ENCODE measurements at regions not wholly inside any gene's neighbourhood (a gene's known extent, or its start where the extent isn't known, plus 50 kb on each side); places are given as distances from the start of the nearest gene placed in this dataset.

- DNase-seq (ENCODE audit: extremely low read depth in 1 of 2, low read depth in 1 of 2): no peak
These were observed 175.8 kb downstream of the CSNK2A3 start for GRCh38 chr11:11177156-11177808.

- DNase-seq (ENCODE audit: extremely low read depth in 1 of 2, low read depth in 1 of 2): no peak
These were observed 179.6 kb downstream of the CSNK2A3 start for GRCh38 chr11:11173316-11174025.

DNA sequence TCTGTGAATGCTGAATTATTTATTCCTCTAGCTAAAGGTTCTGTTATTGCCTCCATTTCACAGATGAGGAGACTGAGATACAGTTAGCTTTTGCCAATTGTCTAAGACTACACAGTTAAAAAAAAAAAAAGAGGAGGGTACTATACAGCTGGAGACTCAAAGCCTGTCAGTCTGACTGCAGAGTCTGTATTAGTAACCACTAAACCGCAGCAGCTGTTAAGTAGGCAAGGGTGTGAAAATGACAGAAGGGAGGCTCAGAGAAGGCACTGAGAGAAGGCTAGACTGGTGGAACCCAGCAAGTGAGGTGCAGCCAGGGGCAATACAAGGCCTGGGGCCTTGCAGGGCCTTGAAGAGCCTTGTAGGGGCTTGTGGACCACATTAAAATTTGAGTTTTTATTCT lies 181.2 kb downstream of the CSNK2A3 start:
- DNase-seq (ENCODE audit: extremely low read depth in 1 of 2, low read depth in 1 of 2): no peak

DNA sequence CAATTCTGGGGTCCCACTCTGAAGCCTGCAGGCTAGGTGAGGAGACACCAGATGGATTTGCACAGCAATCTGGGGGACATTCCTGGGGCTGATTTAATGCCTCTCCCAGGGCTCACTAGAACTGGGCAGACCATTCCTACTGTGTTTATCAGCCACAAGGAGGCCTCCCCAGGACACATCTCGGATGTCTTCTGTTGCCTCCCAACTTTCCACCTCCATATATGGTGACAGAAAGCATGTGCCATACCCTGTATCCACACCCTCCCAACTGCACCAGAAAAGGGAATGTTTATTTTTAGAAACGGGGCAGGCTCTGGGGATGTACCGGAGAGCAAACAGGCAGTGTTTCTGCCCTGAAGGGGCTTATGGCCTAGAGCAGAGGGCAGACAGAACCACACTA lies 181.8 kb downstream of the CSNK2A3 start:
- DNase-seq (ENCODE audit: extremely low read depth in 1 of 2, low read depth in 1 of 2): no peak

GRCh38 chr11:11170352-11171084 lies 182.5 kb downstream of the CSNK2A3 start:
- DNase-seq (ENCODE audit: extremely low read depth in 1 of 2, low read depth in 1 of 2): no peak

DNA sequence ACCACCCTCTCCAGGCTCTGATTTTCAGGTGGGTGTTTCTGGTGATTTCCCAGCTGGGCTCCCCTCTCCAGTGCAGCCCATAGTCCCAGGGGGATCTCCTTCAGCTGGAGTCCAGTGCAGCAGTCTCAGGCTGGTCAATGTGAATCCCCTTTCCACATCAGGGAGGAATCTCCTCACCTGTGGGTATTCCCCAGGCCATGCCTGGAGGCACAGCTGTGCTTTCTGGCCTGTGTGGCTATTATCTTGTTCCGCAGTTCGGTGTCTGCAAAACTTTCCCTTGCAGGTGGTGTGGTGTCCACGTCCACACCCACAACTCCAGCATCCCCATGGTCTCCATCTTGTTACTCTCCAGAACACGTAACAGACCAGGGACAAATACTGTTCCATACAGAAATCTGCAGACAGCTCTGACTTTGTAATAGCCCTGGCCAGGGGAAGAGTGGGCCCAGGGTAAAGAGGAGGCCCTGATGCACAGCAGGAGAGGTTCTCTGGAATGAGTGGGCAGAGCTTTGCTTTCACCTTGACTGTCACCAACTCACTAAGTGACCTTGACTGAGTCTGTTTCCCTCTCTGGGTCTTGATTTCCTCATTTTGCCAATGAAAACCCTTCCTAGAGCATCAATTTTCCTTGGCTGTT lies 183.2 kb downstream of the CSNK2A3 start:
- no peak for DNase-seq (ENCODE audit: extremely low read depth in 1 of 2, low read depth in 1 of 2)

GRCh38 chr11:11167806-11168205 lies 185.2 kb downstream of the CSNK2A3 start:
- no peak for DNase-seq (ENCODE audit: extremely low read depth in 1 of 2, low read depth in 1 of 2)

DNA sequence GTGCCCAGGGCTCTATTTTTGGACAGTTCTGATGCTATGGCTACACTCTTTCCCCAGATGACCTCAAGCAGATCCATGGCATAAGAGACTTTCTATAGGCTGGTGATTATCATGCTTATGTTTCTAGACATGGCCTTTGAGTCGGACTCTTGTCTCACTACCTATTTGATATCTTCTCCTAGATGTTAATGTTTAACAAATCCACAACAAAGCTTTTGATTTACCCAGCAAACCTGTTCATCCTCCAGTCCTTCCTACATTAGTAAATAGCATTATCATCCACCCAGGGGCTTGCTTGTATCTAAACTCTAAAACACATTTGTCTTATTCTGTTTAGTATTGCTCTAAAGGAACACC lies 188.7 kb downstream of the CSNK2A3 start:
- no peak for DNase-seq (ENCODE audit: extremely low read depth in 1 of 2, low read depth in 1 of 2)

- no peak for DNase-seq (ENCODE audit: extremely low read depth in 1 of 2, low read depth in 1 of 2)
These were observed 189.2 kb downstream of the CSNK2A3 start for GRCh38 chr11:11163669-11164333.

DNA sequence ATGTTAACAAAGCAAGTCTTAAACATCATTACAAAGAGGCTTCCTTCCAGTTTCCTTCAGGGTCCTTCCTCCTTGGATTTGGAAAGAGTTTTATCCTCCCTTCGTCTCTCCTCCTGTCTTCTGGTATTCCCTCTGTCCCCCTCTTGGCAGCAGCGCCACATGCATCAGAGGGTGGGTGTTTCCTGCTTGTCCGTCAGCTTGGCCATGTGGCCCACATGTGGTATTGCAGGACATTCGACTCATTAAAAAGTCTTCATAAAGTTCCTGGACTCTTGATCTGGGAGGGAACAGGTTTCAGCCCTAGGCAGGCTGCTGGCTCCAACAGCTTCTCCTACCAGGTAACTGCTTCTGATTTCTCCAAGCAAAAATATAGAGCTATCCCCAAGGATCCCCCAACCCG lies 189.8 kb downstream of the CSNK2A3 start:
- no peak for DNase-seq (ENCODE audit: extremely low read depth in 1 of 2, low read depth in 1 of 2)

DNA sequence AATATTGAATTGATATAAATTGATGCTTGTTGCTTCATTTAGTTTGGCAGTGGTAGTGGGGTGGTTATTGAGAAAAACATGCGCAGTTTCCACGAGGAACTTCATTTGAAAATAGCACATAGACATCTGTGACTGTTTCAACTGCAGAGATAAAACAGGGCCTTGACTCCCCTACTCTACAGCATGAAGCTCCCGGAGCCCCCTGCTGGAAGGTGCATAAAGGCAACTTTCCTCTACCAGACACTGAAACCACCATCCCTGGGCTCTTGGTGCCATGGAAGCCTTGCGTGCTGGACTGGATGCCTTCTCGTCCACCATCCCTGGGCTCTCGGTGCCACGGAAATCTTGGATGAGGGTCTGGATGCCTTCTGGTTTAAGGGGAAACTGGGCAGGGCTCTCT lies 195.9 kb downstream of the CSNK2A3 start:
- DNase-seq (ENCODE audit: extremely low read depth in 1 of 2, low read depth in 1 of 2): peak; percentile 38 to 49

DNA sequence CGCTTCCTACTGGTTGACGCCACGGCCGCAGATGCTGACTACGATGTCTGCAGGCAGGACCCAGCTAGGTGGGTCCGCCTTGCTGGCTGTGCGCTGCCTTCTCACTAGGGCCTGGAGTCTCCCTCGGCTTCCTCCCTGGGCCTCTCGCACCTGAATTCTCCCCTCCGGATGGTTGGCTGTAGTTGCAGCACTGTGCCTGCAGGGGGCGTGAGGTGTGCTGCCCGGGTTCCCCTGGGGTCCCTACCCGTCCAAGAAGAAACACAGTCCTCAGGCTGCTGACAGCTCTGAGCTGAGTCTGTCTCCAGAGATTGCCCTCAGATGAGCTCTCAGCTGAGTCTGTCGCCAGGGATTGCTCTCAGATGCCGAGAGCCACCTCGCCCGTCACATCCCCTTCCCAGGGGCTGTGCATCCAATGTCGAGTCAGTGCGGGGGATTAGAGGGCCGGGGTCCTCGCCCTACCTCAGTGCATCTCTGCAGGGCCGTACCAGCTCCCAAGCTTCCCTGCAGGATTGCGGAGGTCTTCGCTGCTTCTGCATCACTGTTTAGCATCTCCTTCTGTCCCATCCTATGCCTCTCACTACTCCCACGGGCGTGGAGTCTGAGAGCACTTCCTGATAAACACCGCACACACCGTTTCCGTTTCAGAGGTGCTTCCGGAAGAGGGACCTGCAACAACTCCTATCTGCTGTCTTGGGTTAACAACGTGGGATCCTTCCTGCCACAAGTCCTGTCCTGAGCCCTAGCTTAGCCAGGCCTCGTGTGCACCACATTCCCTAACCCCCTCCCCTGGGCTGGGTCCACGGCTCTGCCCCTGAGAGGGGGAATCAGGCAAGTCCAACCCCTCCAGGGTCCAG lies 196.9 kb downstream of the CSNK2A3 start:
- no peak for DNase-seq (ENCODE audit: extremely low read depth in 1 of 2, low read depth in 1 of 2)

DNA sequence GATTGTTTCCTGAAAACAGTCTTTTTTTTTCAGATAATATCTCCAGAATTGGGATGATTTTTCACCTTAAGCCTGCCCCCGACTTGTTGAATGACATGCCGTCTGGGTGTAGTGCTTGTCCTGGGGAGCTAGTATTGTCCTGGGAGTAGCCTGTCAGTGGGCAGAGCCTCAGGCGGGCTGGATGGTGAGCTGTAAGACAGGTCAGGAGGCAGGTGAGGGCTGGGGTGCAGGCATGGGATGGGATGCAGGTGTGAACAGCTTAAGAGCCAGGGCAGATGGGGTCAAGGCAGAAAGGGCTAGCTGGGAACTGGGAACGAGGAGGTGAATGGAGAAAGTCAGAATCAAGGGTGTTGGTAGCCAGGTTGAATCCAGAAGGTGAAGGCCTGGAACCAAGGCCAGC lies 200.2 kb downstream of the CSNK2A3 start:
- DNase-seq (ENCODE audit: extremely low read depth in 1 of 2, low read depth in 1 of 2): no peak

DNA sequence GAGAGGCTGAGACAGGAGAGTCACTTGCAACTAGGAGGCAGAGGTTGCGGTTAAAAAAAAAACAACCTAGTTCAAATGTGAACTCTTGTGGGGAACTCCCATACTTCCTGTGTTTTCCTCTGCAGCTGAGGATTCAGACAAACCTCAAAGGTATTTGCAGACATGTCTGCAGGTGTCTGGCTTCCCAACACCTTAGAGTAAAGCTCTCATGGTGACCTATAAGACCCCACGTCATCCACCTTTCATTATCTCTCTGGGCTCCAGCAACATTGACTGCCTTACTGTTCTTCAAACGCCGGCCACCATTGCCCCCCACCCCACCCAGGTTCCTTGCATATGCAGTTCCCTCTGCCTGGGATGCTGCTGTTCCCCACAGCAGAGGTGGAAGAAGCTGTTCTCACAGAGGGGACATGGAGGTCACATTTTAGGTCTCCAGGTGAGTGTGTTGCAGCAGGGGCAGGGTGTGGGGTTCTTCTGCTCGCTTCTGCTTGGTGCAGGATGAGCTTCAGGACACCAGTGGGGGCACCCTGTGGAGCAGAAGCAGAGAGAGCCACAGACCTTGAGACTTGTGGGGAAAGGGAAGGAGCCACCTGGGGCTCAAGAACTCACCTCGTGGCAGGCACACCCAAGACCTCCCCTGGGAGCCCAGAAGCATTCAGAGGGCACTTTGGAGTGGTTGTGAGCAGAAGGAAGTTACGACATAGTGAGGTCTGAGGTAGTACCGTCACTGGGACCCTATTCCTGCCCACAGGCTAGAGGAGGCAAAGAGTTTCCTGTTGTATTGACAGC lies 203.2 kb downstream of the CSNK2A3 start:
- DNase-seq (ENCODE audit: extremely low read depth in 1 of 2, low read depth in 1 of 2): peak in 1 of 2 donors; percentile 27

- DNase-seq (ENCODE audit: extremely low read depth in 1 of 2, low read depth in 1 of 2): no peak
These were observed 204.5 kb downstream of the CSNK2A3 start for GRCh38 chr11:11148596-11148995.

- no peak for DNase-seq (ENCODE audit: extremely low read depth in 1 of 2, low read depth in 1 of 2)
These were observed 204.9 kb downstream of the CSNK2A3 start for GRCh38 chr11:11148104-11148509.

DNA sequence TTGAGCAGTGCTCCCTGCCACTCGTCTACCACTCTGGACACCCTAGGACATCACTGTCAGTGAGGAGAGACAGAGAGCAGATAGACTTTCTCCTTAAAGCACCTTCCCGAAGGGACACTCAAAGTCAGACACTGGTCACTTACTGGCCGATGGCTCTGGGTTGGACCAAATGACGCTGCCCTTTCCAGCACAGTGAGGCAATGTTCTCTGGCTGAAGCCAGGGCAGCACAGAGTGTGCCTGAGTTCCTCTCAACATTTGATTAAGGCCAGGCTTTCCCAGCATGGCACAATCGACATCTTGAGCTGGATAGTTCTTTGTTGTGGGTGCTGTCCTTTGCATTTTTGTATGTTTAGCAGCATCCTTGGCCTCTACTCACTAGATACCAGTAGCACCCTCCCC lies 206.2 kb downstream of the CSNK2A3 start:
- DNase-seq (ENCODE audit: extremely low read depth in 1 of 2, low read depth in 1 of 2): no peak

DNA sequence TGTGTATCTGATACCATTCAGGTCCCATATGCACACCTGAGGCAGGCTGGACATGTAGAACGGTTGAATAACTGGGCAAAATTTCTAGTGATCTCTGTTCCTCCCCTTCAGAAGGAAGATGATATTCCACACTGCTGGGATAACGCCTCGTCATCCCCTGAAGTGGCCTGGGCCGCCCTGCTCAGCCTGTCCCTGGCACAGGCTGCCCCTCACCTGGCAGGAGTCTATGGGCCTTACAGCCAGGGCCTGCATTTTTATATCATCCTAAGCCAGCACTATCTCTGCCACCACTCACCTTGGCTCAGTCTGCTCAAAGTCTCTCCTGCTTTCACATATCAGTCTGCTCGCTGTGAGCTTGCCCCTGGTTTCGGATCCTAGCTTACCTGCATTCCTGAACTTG lies 209.2 kb downstream of the CSNK2A3 start:
- no peak for DNase-seq (ENCODE audit: extremely low read depth in 1 of 2, low read depth in 1 of 2)

DNA sequence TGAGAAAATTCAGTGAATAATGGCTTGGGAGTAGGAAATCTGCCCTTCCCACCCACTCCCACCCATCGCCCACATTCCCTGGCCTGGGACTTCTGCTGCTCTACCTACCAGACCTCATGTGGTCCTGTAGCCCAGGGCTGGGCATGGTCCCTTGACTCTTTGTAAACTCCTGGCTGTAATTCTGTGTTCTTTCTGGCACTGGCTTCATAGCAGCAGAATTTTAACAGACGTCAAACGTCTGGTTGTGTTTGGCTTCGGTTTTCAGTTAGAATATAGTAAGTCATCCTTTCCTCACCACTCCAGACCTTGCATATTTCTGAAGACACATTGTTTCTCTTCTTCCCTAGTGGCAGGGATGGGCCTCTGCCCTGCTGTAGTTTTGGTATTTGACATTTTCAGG lies 210.6 kb downstream of the CSNK2A3 start:
- no peak for DNase-seq (ENCODE audit: extremely low read depth in 1 of 2, low read depth in 1 of 2)
